ENCODE measurements at regions not wholly inside any gene's neighbourhood (a gene's known extent, or its start where the extent isn't known, plus 50 kb on each side); places are given as distances from the start of the nearest gene placed in this dataset.

GRCh38 chr9:115210699-115211098, 92.7 kb upstream of the TNC start:
- DNase-seq, result no peak

GRCh38 chr9:115211413-115212124, 93.6 kb upstream of the TNC start:
- DNase-seq, result no peak

GRCh38 chr9:115212125-115212605, 94.2 kb upstream of the TNC start:
- no peak for DNase-seq

GRCh38 chr9:115212832-115213231, 94.9 kb upstream of the TNC start:
- DNase-seq, result no peak

GRCh38 chr9:115213818-115214334, 95.9 kb upstream of the TNC start:
- DNase-seq, result no peak

- DNase-seq, result no peak
Measured at GRCh38 chr9:115216873-115217272, 98.9 kb upstream of the TNC start.

GRCh38 chr9:115220319-115221005, 102.5 kb upstream of the TNC start:
- no peak for DNase-seq

GRCh38 chr9:115223471-115223870, 105.5 kb upstream of the TNC start:
- no peak for DNase-seq

- DNase-seq, result no peak
Measured at GRCh38 chr9:115225459-115226116, 107.6 kb upstream of the TNC start.

- DNase-seq, result no peak
Measured at GRCh38 chr9:115226152-115226551, 108.2 kb upstream of the TNC start.

GRCh38 chr9:115229496-115229895, 111.5 kb upstream of the TNC start:
- DNase-seq, result no peak

GRCh38 chr9:115230924-115231515, 113.1 kb upstream of the TNC start:
- DNase-seq, result no peak

GRCh38 chr9:115232181-115232774, 114.3 kb upstream of the TNC start:
- no peak for DNase-seq

- no peak for DNase-seq
Measured at GRCh38 chr9:115234094-115234493, 116.1 kb upstream of the TNC start.

- no peak for DNase-seq
Measured at GRCh38 chr9:115235221-115235620, 117.3 kb upstream of the TNC start.

GRCh38 chr9:115237385-115237998, 119.5 kb upstream of the TNC start:
- no peak for DNase-seq

- no peak for DNase-seq
Measured at GRCh38 chr9:115240676-115241075, 122.7 kb upstream of the TNC start.

GRCh38 chr9:115241641-115242040, 123.7 kb upstream of the TNC start:
- DNase-seq, result no peak

GRCh38 chr9:115249488-115249887, 131.5 kb upstream of the TNC start:
- DNase-seq, result no peak

- DNase-seq, result no peak
Measured at GRCh38 chr9:115250621-115251032, 132.7 kb upstream of the TNC start.

- no peak for DNase-seq
Measured at GRCh38 chr9:115254287-115255180, 136.6 kb upstream of the TNC start.
